H1 (cell line): ENCODE measurements at regions not wholly inside any gene's neighbourhood (a gene's known extent, or its start where the extent isn't known, plus 50 kb on each side); places are given as distances from the start of the nearest gene placed in this dataset.

Experiments used
- CTCF ChIA-PET: fragments of 300-600 bp; sonication (Branson Sonifier 250); formaldehyde crosslinking; loops from one replicate; lab custom pipeline; 2021; ENCODE audit not compliant: partially characterized antibody; lab: Charles Lee
- POLR2A ChIA-PET: fragments of 300-600 bp; sonication (Branson Sonifier 250); formaldehyde crosslinking; loops from one replicate; lab custom pipeline; 2021; ENCODE audit warnings: inconsistent platforms; ENCODE audit not compliant: partially characterized antibody; lab: Charles Lee
- DNase-seq, 2 experiments: peaks; one replicate each; pipeline versions ENCODE4 v3.0.0 to v3.0.0-alpha.2; 2010 to 2022; ENCODE audit warnings: low spot score in 2 of 2, low read depth in 1 of 2, mixed read lengths in 1 of 2
- FAIRE-seq: peaks from 2 replicates; lab custom pipeline; 2011; peaks lifted over from hg19 to GRCh38; lab: Jason Lieb, UNC
- H2AFZ ChIP-seq: 2 replicates; pipeline ENCODE4 v1.8.1; 2012; ENCODE audit warnings: low read length, inconsistent platforms
- H2AK5ac ChIP-seq: 2 replicates; pipeline ENCODE4 v1.6.1; 2013; ENCODE audit warnings: low read depth, low read length
- H2BK120ac ChIP-seq: replicated peaks from 2 replicates; pipeline ENCODE3; 2013; ENCODE audit warnings: low read depth, low read length, inconsistent platforms
- H2BK12ac ChIP-seq: 2 replicates; pipeline ENCODE4 v1.6.1; 2013; ENCODE audit warnings: low read depth, low read length
- H2BK15ac ChIP-seq: 2 replicates; pipeline ENCODE4 v1.6.1; 2013; ENCODE audit warnings: low read length
- H2BK20ac ChIP-seq: 2 replicates; pipeline ENCODE4 v1.6.1; 2013; ENCODE audit warnings: low read length
- H2BK5ac ChIP-seq: 2 replicates; pipeline ENCODE4 v1.6.1; 2013; ENCODE audit warnings: low read depth, low read length
- H3K14ac ChIP-seq: 2 replicates; pipeline ENCODE4 v1.6.1; 2013; ENCODE audit warnings: inconsistent platforms; ENCODE audit not compliant: insufficient read length
- H3K18ac ChIP-seq: 2 replicates; pipeline ENCODE4 v1.6.1; 2013; ENCODE audit warnings: low read length; ENCODE audit errors: extremely low read depth
- H3K23ac ChIP-seq: 2 replicates; pipeline ENCODE4 v1.6.1; 2013; ENCODE audit warnings: inconsistent platforms; ENCODE audit not compliant: insufficient read length
- H3K23me2 ChIP-seq: 2 replicates; pipeline ENCODE4 v1.6.1; 2013; ENCODE audit warnings: low read depth, low read length
- H3K27ac ChIP-seq: 2 replicates; pipeline ENCODE4 v1.6.1; 2011; ENCODE audit warnings: low read depth, low read length, inconsistent platforms
- H3K27me3 ChIP-seq, 4 experiments: replicated peaks in 1 of 4; 1 replicate in 1 of 4; 2 replicates in 3 of 4; pipeline versions ENCODE4 v1.6.1 to v1.8.1; 2011 to 2013; ENCODE audit warnings: low read length in 3 of 4, mild to moderate bottlenecking in 3 of 4, inconsistent platforms in 2 of 4, mixed read lengths in 2 of 4, moderate library complexity in 1 of 4; ENCODE audit not compliant: control insufficient read depth in 3 of 4, insufficient read depth in 3 of 4; ENCODE audit errors: extremely low read depth in 1 of 4
- H3K36me3 ChIP-seq, 4 experiments: 2 replicates each; pipeline versions ENCODE4 v1.6.1 to v1.8.1; 2011 to 2013; ENCODE audit warnings: mild to moderate bottlenecking in 4 of 4, low read length in 3 of 4, moderate library complexity in 2 of 4, control low read depth in 1 of 4, inconsistent platforms in 1 of 4; ENCODE audit not compliant: insufficient read depth in 4 of 4, control insufficient read depth in 2 of 4
- H3K4ac ChIP-seq: replicated peaks from 2 replicates; pipeline ENCODE3; 2013; ENCODE audit warnings: low read length, low read depth, mixed read lengths, inconsistent platforms; ENCODE audit not compliant: insufficient read length
- H3K4me1 ChIP-seq, 4 experiments: replicated peaks in 1 of 4; 1 replicate in 1 of 4; 2 replicates in 3 of 4; pipeline versions ENCODE4 v1.6.1 to v1.8.1; 2011 to 2013; ENCODE audit warnings: low read length in 3 of 4, inconsistent platforms in 2 of 4, mixed read lengths in 1 of 4; ENCODE audit not compliant: insufficient read depth in 4 of 4, control insufficient read depth in 3 of 4
- H3K4me2 ChIP-seq, 2 experiments: 2 replicates each; pipeline versions ENCODE4 v1.6.1 to v1.8.1; 2011 to 2013; ENCODE audit warnings: low read depth in 2 of 2, low read length in 2 of 2, control low read depth in 1 of 2, inconsistent platforms in 1 of 2, mild to moderate bottlenecking in 1 of 2; ENCODE audit not compliant: insufficient read depth in 1 of 2
- H3K4me3 ChIP-seq, 4 experiments: fragments of 200-600, 300-600 bp in 1 of 4; sonication (generic), shearing (Covaris generic), sonication (Bioruptor Twin) in 1 of 4; 2 replicates each; pipeline versions ENCODE4 v1.5.1 to v1.8.1; 2011 to 2016; ENCODE audit warnings: low read length in 4 of 4, low read depth in 3 of 4, control low read depth in 2 of 4, inconsistent platforms in 2 of 4, mild to moderate bottlenecking in 2 of 4, mixed read lengths in 1 of 4, moderate library complexity in 1 of 4; ENCODE audit not compliant: insufficient read depth in 2 of 4; ENCODE audit errors: extremely low read depth in 1 of 4
- H3K56ac ChIP-seq: replicated peaks from 2 replicates; pipeline ENCODE3; 2013; ENCODE audit warnings: low read depth, mild to moderate bottlenecking, mixed read lengths, low read length, inconsistent platforms; ENCODE audit not compliant: insufficient read length
- H3K79me1 ChIP-seq: 2 replicates; pipeline ENCODE4 v1.6.1; 2013; ENCODE audit warnings: low read depth, low read length, control low read depth
- H3K79me2 ChIP-seq, 2 experiments: 2 replicates each; pipeline versions ENCODE4 v1.6.1 to v1.8.1; 2012 to 2013; ENCODE audit warnings: low read length in 2 of 2, mild to moderate bottlenecking in 2 of 2, inconsistent platforms in 1 of 2; ENCODE audit not compliant: insufficient read depth in 2 of 2, control insufficient read depth in 1 of 2
- H3K9ac ChIP-seq, 4 experiments: replicated peaks in 1 of 4; 1 replicate in 1 of 4; 2 replicates in 3 of 4; pipeline versions ENCODE4 v1.6.1 to v1.8.1; 2011 to 2013; ENCODE audit warnings: low read depth in 3 of 4, low read length in 3 of 4, control low read depth in 2 of 4, mild to moderate bottlenecking in 2 of 4, moderate library complexity in 2 of 4, inconsistent platforms in 1 of 4; ENCODE audit errors: extremely low read depth in 1 of 4
- H3K9me3 ChIP-seq, 2 experiments: 2 replicates each; pipeline versions ENCODE4 v1.6.1 to v1.8.1; 2012 to 2013; ENCODE audit warnings: mild to moderate bottlenecking in 2 of 2, moderate library complexity in 2 of 2, control low read depth in 1 of 2, inconsistent platforms in 1 of 2, low read depth in 1 of 2, low read length in 1 of 2, mixed read lengths in 1 of 2; ENCODE audit not compliant: insufficient read depth in 2 of 2
- H4K20me1 ChIP-seq, 2 experiments: replicated peaks in 1 of 2; 2 replicates each; pipeline versions ENCODE3 to v1.8.1; 2011 to 2013; ENCODE audit warnings: inconsistent platforms in 2 of 2, low read length in 2 of 2, mild to moderate bottlenecking in 1 of 2; ENCODE audit not compliant: insufficient read depth in 2 of 2, control insufficient read depth in 1 of 2
- H4K5ac ChIP-seq: 2 replicates; pipeline ENCODE4 v1.6.1; 2013; ENCODE audit warnings: low read length, low read depth, mixed read lengths, inconsistent platforms; ENCODE audit not compliant: insufficient read length
- H4K8ac ChIP-seq: 2 replicates; pipeline ENCODE4 v1.8.0; 2013; ENCODE audit warnings: mild to moderate bottlenecking, moderate library complexity, low read length, inconsistent platforms; ENCODE audit not compliant: insufficient read depth; ENCODE audit errors: extremely low read depth
- H4K91ac ChIP-seq: replicated peaks from 2 replicates; pipeline ENCODE3; 2013; ENCODE audit warnings: low read length, mixed read lengths, inconsistent platforms; ENCODE audit not compliant: insufficient read length
- RFX5 ChIP-seq: IDR thresholded peaks from 2 replicates; pipeline ENCODE4 v1.6.1; 2011; ENCODE audit warnings: low read depth, low read length, improper control_type of control experiment, borderline replicate concordance
- WGBS, 2 experiments: shearing (Covaris generic) in 1 of 2; methylation state at CpG; one replicate each; pipeline versions ENCODE4 v1.1.6 to v1.1.7; 2013 to 2015; ENCODE audit warnings: low lambda C conversion rate in 2 of 2, mixed read lengths in 2 of 2, inconsistent platforms in 1 of 2, low coverage in 1 of 2, missing lambda C conversion rate in 1 of 2; ENCODE audit not compliant: insufficient replicate concordance in 2 of 2, insufficient coverage in 1 of 2, insufficient read length in 1 of 2; ENCODE audit errors: extremely low coverage in 1 of 2, missing lambda C conversion rate in 1 of 2; 5-methylcytosine and 5-hydroxymethylcytosine counted together

DNA sequence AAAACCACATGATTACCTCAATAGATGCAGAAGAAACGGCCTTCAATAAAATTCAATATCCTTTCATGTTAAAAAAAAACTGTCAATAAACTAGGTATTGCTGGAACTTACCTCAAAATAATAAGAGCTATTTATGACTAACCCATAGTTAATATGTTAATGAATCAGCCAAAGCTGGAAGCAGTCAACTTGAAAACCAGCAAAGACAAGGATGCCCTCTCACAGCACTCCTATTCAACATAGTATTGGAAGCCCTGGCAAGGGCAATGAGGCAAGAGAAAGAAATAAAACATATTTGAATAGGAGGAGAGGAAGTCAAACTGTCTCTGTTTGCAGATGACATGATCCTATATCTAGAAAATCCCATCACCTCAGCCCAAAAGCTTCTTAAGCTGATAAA lies 456.1 kb downstream of the OCA2 start:
- FAIRE-seq (no peak), DNase-seq (no peak)
- Histone ChIP-seq H3K79me2 (no peaks in the 10 kb centered on the region), H3K4me3 (no peak overlapping the region), H3K9me3 (no peaks in the 10 kb centered on the region), H3K18ac (no peak overlapping the region), H2AFZ (no peak overlapping the region), H4K20me1 (no peaks in the 10 kb centered on the region), H4K5ac (no peak overlapping the region), H3K56ac (no peak overlapping the region), H2BK12ac (no peak overlapping the region), H4K91ac (no peak overlapping the region), H3K4ac (no peak overlapping the region), H3K9ac (no peak overlapping the region), H2BK120ac (no peak overlapping the region), H3K27me3 (no peaks in the 10 kb centered on the region), H3K4me1 (peaks cover 2 to 11% (median 3%) of the 10 kb centered on the region in 4 experiments; a peak in 6 of 7 replicates), H4K8ac (no peak overlapping the region), H3K23ac (no peak overlapping the region), H3K14ac (no peak overlapping the region), H3K23me2 (0 out of 2 replicates have a peak, but pooled peaks cover 1% of the 10 kb centered on the region), H2BK20ac (no peak overlapping the region), H3K79me1 (no peaks in the 10 kb centered on the region), H2BK15ac (no peak overlapping the region), H2AK5ac (no peak overlapping the region), H3K27ac (no peak overlapping the region), H3K36me3 (no peaks in the 10 kb centered on the region; a peak in 1 of 8 replicates), H2BK5ac (no peak overlapping the region), H3K4me2 (no peak overlapping the region)
- CTCF ChIA-PET = interaction anchor here (1.3 kb wide), 1 partner anchor 38 kb away, joined by 3 read pairs; no protein-coding TSS in a partner anchor
- 94% methylated on average over 1 of the region's 1 CpG; no CpG with 5 or more reads in 1 of the 2 experiments for WGBS, 2 experiments
- POLR2A ChIA-PET = no interaction called here
- no peak for TF ChIP-seq RFX5
